Heart right ventricle (tissue), 16 donors: ENCODE measurements at regions not wholly inside any gene's neighbourhood (a gene's known extent, or its start where the extent isn't known, plus 50 kb on each side); places are given as distances from the start of the nearest gene placed in this dataset.

ENCODE experiments used
- ATAC-seq, 8 donors: fragments of 200-7000 bp; cut with Tn5 transposase; one replicate each; pipeline ENCODE4 v1.9.1; 2020; ENCODE audit warnings: mild to moderate bottlenecking in 8 of 8, moderate library complexity in 8 of 8, moderate number of reproducible peaks in 1 of 8
- DNase-seq, 2 donors: peaks; one replicate each; pipeline ENCODE4 v3.0.0-alpha.2; 2020
- H3K27ac ChIP-seq, 10 donors: fragments of 200-600 bp; sonication (generic) in 2 of 10; one replicate each; pipeline versions ENCODE4 v1.5.0 to v1.8.0; 2020 to 2022; ENCODE audit warnings: mild to moderate bottlenecking in 3 of 10
- H3K27me3 ChIP-seq, 7 donors: fragments of 200-600 bp; one replicate each; pipeline ENCODE4 v1.8.0; 2021 to 2022; ENCODE audit warnings: mild to moderate bottlenecking in 2 of 7
- H3K36me3 ChIP-seq, 9 donors: fragments of 200-600 bp; sonication (generic) in 1 of 9; one replicate each; pipeline versions ENCODE4 v1.5.0 to v1.8.0; 2020 to 2022; ENCODE audit warnings: mild to moderate bottlenecking in 2 of 9
- H3K4me1 ChIP-seq, 9 donors: fragments of 200-600 bp; sonication (generic) in 1 of 9; one replicate each; pipeline versions ENCODE4 v1.5.0 to v1.8.0; 2020 to 2022; ENCODE audit warnings: mild to moderate bottlenecking in 4 of 9
- H3K4me3 ChIP-seq, 10 donors: fragments of 200-600 bp; sonication (generic) in 2 of 10; one replicate each; pipeline versions ENCODE4 v1.5.0 to v1.8.0; 2020 to 2022; ENCODE audit warnings: mild to moderate bottlenecking in 7 of 10, moderate library complexity in 2 of 10
- H3K9me3 ChIP-seq, 11 donors: fragments of 200-600 bp in 10 of 11; sonication (generic) in 2 of 11; one replicate each; pipeline versions ENCODE4 v1.5.0 to v1.8.0; 2013 to 2022; ENCODE audit warnings: mild to moderate bottlenecking in 2 of 11, control low read depth in 1 of 11, moderate library complexity in 1 of 11
- WGBS, 2 donors: extraction: QIAGEN DNeasy Blood & Tissue Kit; methylation state at CpG; one replicate each; pipeline ENCODE4 v1.1.7; 2013; ENCODE audit warnings: inconsistent platforms in 1 of 2; 5-methylcytosine and 5-hydroxymethylcytosine counted together
- intact Hi-C, 10 donors: fragments of 100-400 bp; cut with DNase I; formaldehyde crosslinking; loops; one replicate each; pipeline versions ENCODE4 v1.11.1 to v1.14.2; 2022
- TF ChIP-seq, protein P1 (sequence below), 9 donors: fragments of 200-600 bp; sonication (generic) in 2 of 9; IDR thresholded peaks; one replicate each; pipeline versions ENCODE4 v1.5.0 to v1.8.0; 2021 to 2022; ENCODE audit warnings: antibody characterized with exemption in 9 of 9, mild to moderate bottlenecking in 5 of 9, moderate library complexity in 1 of 9
- donor health status: Arrhythmogenic right ventricular cardiomyopathy.
- donor health status: ischemic (EF 13 %, LVEDD 7.1; RV severe dilation, severe dysfunction).
- donor health status: healthy with polysubstance abuse.
- donor health status: DM: no; HTN: yes; CAD: no.
- donor health status: DM: no; HTN: no; CAD: no.
- donor health status: ischemic (EF 25% LVEDD 6.9; RV normal size, moderate dysfunction).
- donor health status: ischemic (EF 25% LVEDD 5.7; RV mildly dilated, moderate dysfunction).
- donor health status: healthy.
- donor health status: DM: yes; HTN: yes; CAD: no.
- donor health status: Ischemic cardiomyopathy.
- donor health status: ischemic (EF 35%, LVEDD 5.7; RV mildly dilated, moderate dysfunction).
- donor health status: nonischemic (EF 11% LVEDD 7.7; RV severe dilation, severe dysfunction).
- donor health status: DM: yes; HTN: yes; CAD: no.
- donor health status: PGD.
- donor health status: ischemic (EF 29% LVEDD 5.4; RV normal size, mild dysfunction).
- donor health status: nonischemic (EF 23%, LVEDD 6.1; RV moderate dilation, normal function).

GRCh38 chr6:22349051-22349450 is 52.2 kb upstream of the PRL start:
- H3K27ac ChIP-seq: no peak overlapping the region
- H3K4me1 ChIP-seq: peaks cover 0 to 6% (median 0%) of the 10 kb centered on the region in 9 donors
- DNase-seq: no peak
- H3K9me3 ChIP-seq: no peaks in the 10 kb centered on the region
- intact Hi-C loops: loop anchor here in 1 of 10 donors (10.0 kb wide), 1 partner anchor 1076 kb away; no protein-coding TSS in a partner anchor
- no peaks in the 10 kb centered on the region for H3K27me3 ChIP-seq
- H3K4me3 ChIP-seq: no peak overlapping the region
- no peaks in the 10 kb centered on the region for H3K36me3 ChIP-seq
- TF ChIP-seq, protein P1, sequence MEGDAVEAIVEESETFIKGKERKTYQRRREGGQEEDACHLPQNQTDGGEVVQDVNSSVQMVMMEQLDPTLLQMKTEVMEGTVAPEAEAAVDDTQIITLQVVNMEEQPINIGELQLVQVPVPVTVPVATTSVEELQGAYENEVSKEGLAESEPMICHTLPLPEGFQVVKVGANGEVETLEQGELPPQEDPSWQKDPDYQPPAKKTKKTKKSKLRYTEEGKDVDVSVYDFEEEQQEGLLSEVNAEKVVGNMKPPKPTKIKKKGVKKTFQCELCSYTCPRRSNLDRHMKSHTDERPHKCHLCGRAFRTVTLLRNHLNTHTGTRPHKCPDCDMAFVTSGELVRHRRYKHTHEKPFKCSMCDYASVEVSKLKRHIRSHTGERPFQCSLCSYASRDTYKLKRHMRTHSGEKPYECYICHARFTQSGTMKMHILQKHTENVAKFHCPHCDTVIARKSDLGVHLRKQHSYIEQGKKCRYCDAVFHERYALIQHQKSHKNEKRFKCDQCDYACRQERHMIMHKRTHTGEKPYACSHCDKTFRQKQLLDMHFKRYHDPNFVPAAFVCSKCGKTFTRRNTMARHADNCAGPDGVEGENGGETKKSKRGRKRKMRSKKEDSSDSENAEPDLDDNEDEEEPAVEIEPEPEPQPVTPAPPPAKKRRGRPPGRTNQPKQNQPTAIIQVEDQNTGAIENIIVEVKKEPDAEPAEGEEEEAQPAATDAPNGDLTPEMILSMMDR (IDR thresholded peaks at IDR 0.05): no peak
- WGBS, 2 donors: 98% methylated on average over 13 of the region's 13 CpGs
- ATAC-seq: no peak

GRCh38 chr6:22349528-22349927 is 52.7 kb upstream of the PRL start:
- TF ChIP-seq, protein P1 (IDR thresholded peaks at IDR 0.05): no peak
- Histone ChIP-seq H3K36me3 (no peaks in the 10 kb centered on the region), H3K4me1 (peaks cover 0 to 6% (median 0%) of the 10 kb centered on the region in 9 donors), H3K27me3 (no peaks in the 10 kb centered on the region), H3K4me3 (no peak overlapping the region), H3K9me3 (no peaks in the 10 kb centered on the region), H3K27ac (no peak overlapping the region)
- intact Hi-C loops: loop anchor here in 1 of 10 donors (10.0 kb wide), 1 partner anchor 1075 kb away; no protein-coding TSS in a partner anchor
- DNase-seq (no peak), ATAC-seq (no peak)

DNA sequence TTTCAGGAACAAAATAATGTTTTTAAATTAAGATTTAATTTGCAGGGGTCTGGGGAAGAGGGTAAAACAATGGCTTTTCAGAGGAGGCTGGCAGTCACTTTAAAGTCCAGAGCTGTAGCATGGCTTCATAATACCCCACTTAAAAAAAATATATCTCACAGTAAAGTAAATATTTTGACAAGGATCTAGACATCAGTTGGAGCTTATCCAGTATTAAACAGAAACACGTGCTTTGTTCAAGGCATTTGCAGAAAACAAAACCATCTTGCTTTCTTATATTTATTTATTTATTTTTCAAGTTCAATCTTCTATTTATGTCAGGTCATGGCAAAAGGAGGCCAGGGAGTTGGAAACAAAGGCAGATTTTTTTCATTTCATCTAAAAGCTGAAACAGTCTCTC is 53.3 kb upstream of the PRL start:
- Histone ChIP-seq H3K27me3 (no peaks in the 10 kb centered on the region), H3K27ac (no peak overlapping the region), H3K4me3 (no peak overlapping the region), H3K9me3 (no peaks in the 10 kb centered on the region), H3K4me1 (peaks cover 0 to 6% (median 0%) of the 10 kb centered on the region in 9 donors), H3K36me3 (no peaks in the 10 kb centered on the region)
- ATAC-seq (no peak), DNase-seq (no peak)
- TF ChIP-seq, protein P1 (IDR thresholded peaks at IDR 0.05): no peak
- intact Hi-C loops: no loop called here
- WGBS, 2 donors: 51 to 66% methylated on average over 1 of the region's 1 CpG

- H3K4me3 ChIP-seq: no peak overlapping the region
- peaks cover 0 to 6% (median 0%) of the 10 kb centered on the region in 9 donors for H3K4me1 ChIP-seq
- WGBS, 2 donors: 86 to 91% methylated on average over 2 of the region's 2 CpGs
- no peaks in the 10 kb centered on the region for H3K27me3 ChIP-seq
- ATAC-seq (no peak), DNase-seq (no peak)
- intact Hi-C loops: no loop called here
- no peak overlapping the region for H3K27ac ChIP-seq
- no peaks in the 10 kb centered on the region for H3K9me3 ChIP-seq
- TF ChIP-seq, protein P1 (IDR thresholded peaks at IDR 0.05): no peak
- no peaks in the 10 kb centered on the region for H3K36me3 ChIP-seq
Measured at GRCh38 chr6:22353101-22353500, 56.3 kb upstream of the PRL start.
